Esophagus muscularis mucosa (tissue), 3 donors: ENCODE measurements at regions not wholly inside any gene's neighbourhood (a gene's known extent, or its start where the extent isn't known, plus 50 kb on each side); places are given as distances from the start of the nearest gene placed in this dataset.

Source experiments
- POLR2AphosphoS5 ChIP-seq, 2 donors: sonication (generic); formaldehyde crosslinking; IDR thresholded peaks; one replicate each; pipeline ENCODE4 v1.6.1; 2017; ENCODE audit warnings: antibody characterized with exemption in 2 of 2
- TF ChIP-seq, protein P1 (sequence below), 3 experiments: fragments of 200-600 bp in 2 of 3; fragments of 450-650 bp in 1 of 3; sonication (generic) in 2 of 3; IDR thresholded peaks; one replicate each; pipeline ENCODE4 v1.5.1; 2017 to 2019; ENCODE audit warnings: antibody characterized with exemption in 3 of 3, mild to moderate bottlenecking in 2 of 3, moderate library complexity in 1 of 3

DNA sequence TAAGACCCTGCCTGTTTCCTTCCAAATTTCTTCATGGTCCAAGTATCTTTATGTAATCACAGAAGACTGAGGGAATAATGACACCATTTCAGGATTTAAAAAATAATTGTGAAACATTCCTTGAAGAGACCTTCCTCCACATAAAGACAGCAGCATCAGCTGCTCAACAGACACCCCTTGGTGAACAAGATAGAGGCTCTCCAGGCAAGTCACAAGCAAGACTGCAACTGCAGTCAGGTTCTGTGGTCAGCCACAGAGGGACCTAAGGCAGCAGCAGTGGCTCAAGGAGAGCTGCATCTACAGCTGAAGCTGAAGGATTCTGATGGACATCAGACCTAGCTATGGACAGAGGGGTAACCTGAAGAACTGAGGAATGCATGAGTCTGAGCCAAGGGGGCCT is 97.2 kb upstream of the C3orf80 start:
- TF ChIP-seq, protein P1, sequence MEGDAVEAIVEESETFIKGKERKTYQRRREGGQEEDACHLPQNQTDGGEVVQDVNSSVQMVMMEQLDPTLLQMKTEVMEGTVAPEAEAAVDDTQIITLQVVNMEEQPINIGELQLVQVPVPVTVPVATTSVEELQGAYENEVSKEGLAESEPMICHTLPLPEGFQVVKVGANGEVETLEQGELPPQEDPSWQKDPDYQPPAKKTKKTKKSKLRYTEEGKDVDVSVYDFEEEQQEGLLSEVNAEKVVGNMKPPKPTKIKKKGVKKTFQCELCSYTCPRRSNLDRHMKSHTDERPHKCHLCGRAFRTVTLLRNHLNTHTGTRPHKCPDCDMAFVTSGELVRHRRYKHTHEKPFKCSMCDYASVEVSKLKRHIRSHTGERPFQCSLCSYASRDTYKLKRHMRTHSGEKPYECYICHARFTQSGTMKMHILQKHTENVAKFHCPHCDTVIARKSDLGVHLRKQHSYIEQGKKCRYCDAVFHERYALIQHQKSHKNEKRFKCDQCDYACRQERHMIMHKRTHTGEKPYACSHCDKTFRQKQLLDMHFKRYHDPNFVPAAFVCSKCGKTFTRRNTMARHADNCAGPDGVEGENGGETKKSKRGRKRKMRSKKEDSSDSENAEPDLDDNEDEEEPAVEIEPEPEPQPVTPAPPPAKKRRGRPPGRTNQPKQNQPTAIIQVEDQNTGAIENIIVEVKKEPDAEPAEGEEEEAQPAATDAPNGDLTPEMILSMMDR (IDR thresholded peaks at IDR 0.05): no peak
- no peak for TF ChIP-seq POLR2AphosphoS5 (IDR thresholded peaks at IDR 0.05)
